LNCaP clone FGC (cell line): ENCODE measurements at regions not wholly inside any gene's neighbourhood (a gene's known extent, or its start where the extent isn't known, plus 50 kb on each side); places are given as distances from the start of the nearest gene placed in this dataset.

ENCODE experiments used
- DNase-seq: peaks from one replicate; pipeline ENCODE4 v3.0.0-alpha.2; 2011; ENCODE audit warnings: low read depth
- H3K4me3 ChIP-seq: 2 replicates; pipeline ENCODE4 v1.5.1; 2011; ENCODE audit warnings: mild to moderate bottlenecking, low read depth, low read length, control low read depth
- CTCF ChIP-seq: IDR thresholded peaks from 2 replicates; pipeline ENCODE4 v1.5.1; 2012; ENCODE audit warnings: mild to moderate bottlenecking; ENCODE audit not compliant: control insufficient read depth, insufficient read depth; ENCODE audit errors: extremely low read depth

GRCh38 chr1:94592571-94592920, 51.0 kb upstream of the F3 start:
- no peak for TF ChIP-seq CTCF
- no peak overlapping the region for H3K4me3 ChIP-seq
- DNase-seq: no peak

DNA sequence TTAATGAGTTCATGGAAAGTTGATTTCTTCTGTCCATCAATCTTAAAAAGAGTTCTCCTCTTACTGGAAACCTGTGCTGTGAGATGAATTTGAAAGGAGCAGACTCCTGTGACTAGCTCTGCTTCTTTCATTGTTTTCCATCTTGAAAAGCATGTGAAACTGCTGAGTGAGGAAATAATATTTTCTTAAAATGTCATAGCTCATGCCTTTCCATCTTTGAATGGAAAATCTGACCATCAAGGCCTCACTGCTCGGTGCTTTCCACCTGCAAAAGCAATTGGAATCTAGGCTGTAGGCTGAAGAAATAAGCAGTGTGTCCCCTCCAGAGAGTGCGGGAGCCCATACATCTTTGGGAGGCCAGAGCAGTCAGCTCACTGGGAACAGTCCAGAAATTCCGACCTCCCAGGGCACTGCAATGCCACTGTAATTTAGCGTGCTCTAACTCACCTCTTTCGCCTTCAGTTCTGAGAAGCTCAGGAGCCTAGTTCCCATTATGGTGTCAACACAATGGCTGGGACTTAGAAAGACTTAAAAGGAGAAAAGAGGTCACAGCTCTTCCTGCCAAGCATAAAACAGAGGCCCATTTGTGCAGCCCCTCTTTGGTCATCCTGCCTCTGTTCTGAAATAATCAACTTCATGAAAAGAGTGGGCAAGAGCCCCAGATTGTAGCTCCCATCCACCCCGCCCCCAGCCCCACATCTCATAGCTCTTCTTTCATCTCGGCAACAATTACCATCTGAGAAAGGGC, 50.4 kb upstream of the F3 start:
- DNase-seq: no peak
- no peak for TF ChIP-seq CTCF

More for the DNA sequence above, 50.4 kb upstream of the F3 start:
- no peak overlapping the region for H3K4me3 ChIP-seq
